GM18858 (cell line): ENCODE measurements at regions not wholly inside any gene's neighbourhood (a gene's known extent, or its start where the extent isn't known, plus 50 kb on each side); places are given as distances from the start of the nearest gene placed in this dataset.
"Not testable (repeated sequence)": the region's sequence is repeated elsewhere in the genome, so short reads cannot be mapped to it uniquely, and the experiment has no call there.

Experiments
- ATAC-seq: cut with Tn5 transposase; IDR thresholded peaks from one replicate; pipeline ENCODE4 v1.9.1; 2021; ENCODE audit not compliant: unreplicated experiment

GRCh38 chr5:163569284-163569683 is 63.9 kb downstream of the MAT2B start:
- no peak for ATAC-seq

GRCh38 chr5:163571744-163572143 is 66.3 kb downstream of the MAT2B start:
- no peak for ATAC-seq

GRCh38 chr5:163574472-163575440 is 69.3 kb downstream of the MAT2B start:
- ATAC-seq, result no peak

GRCh38 chr5:163578652-163579051 is 73.2 kb downstream of the MAT2B start:
- ATAC-seq, result no peak

GRCh38 chr5:163579729-163580128 is 74.3 kb downstream of the MAT2B start:
- no peak for ATAC-seq

GRCh38 chr5:163580516-163580915 is 75.1 kb downstream of the MAT2B start:
- no peak for ATAC-seq

GRCh38 chr5:163583491-163584153 is 78.2 kb downstream of the MAT2B start:
- not testable (repeated sequence) for ATAC-seq

GRCh38 chr5:163585206-163585605 is 79.8 kb downstream of the MAT2B start:
- ATAC-seq, result no peak

- no peak for ATAC-seq
Measured at GRCh38 chr5:163586531-163586956, 81.1 kb downstream of the MAT2B start.

- no peak for ATAC-seq
Measured at GRCh38 chr5:163594951-163595350, 89.5 kb downstream of the MAT2B start.

GRCh38 chr5:163595932-163596607 is 90.7 kb downstream of the MAT2B start:
- no peak for ATAC-seq

- ATAC-seq, result no peak
Measured at GRCh38 chr5:163596608-163597315, 91.3 kb downstream of the MAT2B start.

GRCh38 chr5:163604013-163604412 is 98.6 kb downstream of the MAT2B start:
- no peak for ATAC-seq

- ATAC-seq, result no peak
Measured at GRCh38 chr5:163607256-163607655, 101.8 kb downstream of the MAT2B start.

GRCh38 chr5:163608621-163609020 is 103.2 kb downstream of the MAT2B start:
- ATAC-seq, result no peak

GRCh38 chr5:163609910-163610309 is 104.5 kb downstream of the MAT2B start:
- no peak for ATAC-seq

GRCh38 chr5:163612358-163613149 is 107.1 kb downstream of the MAT2B start:
- no peak for ATAC-seq

- ATAC-seq, result no peak
Measured at GRCh38 chr5:163613150-163613442, 107.7 kb downstream of the MAT2B start.

GRCh38 chr5:163614787-163615186 is 109.4 kb downstream of the MAT2B start:
- no peak for ATAC-seq

GRCh38 chr5:163619273-163619934 is 114.0 kb downstream of the MAT2B start:
- ATAC-seq, result no peak
